ENCODE measurements at regions not wholly inside any gene's neighbourhood (a gene's known extent, or its start where the extent isn't known, plus 50 kb on each side); places are given as distances from the start of the nearest gene placed in this dataset.

DNA sequence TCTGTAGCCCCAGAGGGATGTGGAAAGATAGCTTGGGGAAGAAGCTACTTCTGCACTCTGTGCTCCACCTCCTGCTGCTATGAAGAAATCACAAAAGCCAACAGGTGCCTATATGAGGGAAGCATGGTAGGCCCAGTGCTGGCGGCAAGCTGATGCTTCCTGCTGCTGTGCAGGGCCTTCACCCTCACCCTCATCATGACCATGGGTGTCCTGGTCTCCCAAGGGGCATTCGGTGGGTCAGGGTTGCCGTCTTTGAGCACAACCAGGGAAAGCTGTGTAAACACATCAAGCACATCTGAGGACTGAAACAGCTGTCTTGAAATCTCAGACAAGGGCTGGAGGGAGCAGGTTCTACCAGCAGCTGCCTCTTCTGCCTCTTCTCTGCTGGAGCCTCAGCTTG, 184.0 kb downstream of the FNDC1 start:
- no peak for DNase-seq
- peaks cover 0 to 13% (median 0%) of the 10 kb centered on the region in 3 donors for H3K4me1 ChIP-seq
- no peaks in the 10 kb centered on the region for H3K36me3 ChIP-seq
- H3K27me3 ChIP-seq, result peaks cover 0 to 13% (median 0%) of the 10 kb centered on the region in 4 donors
- intact Hi-C loops (cut with DNase I), result no loop called here
- TF ChIP-seq POLR2A (IDR thresholded peaks at IDR 0.05), result no peak
- TF ChIP-seq, protein P1, sequence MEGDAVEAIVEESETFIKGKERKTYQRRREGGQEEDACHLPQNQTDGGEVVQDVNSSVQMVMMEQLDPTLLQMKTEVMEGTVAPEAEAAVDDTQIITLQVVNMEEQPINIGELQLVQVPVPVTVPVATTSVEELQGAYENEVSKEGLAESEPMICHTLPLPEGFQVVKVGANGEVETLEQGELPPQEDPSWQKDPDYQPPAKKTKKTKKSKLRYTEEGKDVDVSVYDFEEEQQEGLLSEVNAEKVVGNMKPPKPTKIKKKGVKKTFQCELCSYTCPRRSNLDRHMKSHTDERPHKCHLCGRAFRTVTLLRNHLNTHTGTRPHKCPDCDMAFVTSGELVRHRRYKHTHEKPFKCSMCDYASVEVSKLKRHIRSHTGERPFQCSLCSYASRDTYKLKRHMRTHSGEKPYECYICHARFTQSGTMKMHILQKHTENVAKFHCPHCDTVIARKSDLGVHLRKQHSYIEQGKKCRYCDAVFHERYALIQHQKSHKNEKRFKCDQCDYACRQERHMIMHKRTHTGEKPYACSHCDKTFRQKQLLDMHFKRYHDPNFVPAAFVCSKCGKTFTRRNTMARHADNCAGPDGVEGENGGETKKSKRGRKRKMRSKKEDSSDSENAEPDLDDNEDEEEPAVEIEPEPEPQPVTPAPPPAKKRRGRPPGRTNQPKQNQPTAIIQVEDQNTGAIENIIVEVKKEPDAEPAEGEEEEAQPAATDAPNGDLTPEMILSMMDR (IDR thresholded peaks at IDR 0.05), result no peak
- H3K4me3 ChIP-seq, result no peak overlapping the region
- 92% methylated on average over 2 of the region's 3 CpGs; no CpG with 5 or more reads in 1 of the 2 donors for WGBS, 2 donors
- H3K9me3 ChIP-seq, result no peaks in the 10 kb centered on the region
- H3K27ac ChIP-seq, result no peak overlapping the region

DNA sequence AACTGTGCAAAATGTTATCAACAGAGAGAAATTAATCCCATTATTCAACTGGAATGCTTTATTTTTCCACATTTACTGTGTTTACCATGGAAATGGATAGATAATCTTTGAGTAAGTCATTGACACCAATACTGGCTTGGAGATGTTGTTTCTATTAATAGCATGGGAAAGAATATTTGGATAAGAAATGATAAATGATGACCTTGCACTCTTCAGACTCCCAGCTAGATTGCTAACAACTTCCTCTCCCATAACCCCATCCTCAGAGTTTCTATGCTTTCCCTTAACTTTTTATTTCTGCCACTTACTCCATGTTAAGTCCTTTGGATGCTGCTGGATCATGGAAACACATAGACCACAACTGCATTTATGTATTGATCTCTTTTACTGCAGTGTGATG, 182.5 kb downstream of the FNDC1 start:
- TF ChIP-seq, protein P1 (IDR thresholded peaks at IDR 0.05), result no peak
- TF ChIP-seq POLR2A (IDR thresholded peaks at IDR 0.05), result no peak
- DNase-seq, result no peak
- intact Hi-C loops (cut with DNase I), result no loop called here
- Histone ChIP-seq H3K36me3 (no peaks in the 10 kb centered on the region), H3K4me3 (no peak overlapping the region), H3K4me1 (peaks cover 0 to 13% (median 0%) of the 10 kb centered on the region in 3 donors), H3K9me3 (no peaks in the 10 kb centered on the region), H3K27ac (no peak overlapping the region), H3K27me3 (peaks cover 0 to 7% (median 0%) of the 10 kb centered on the region in 4 donors)

DNA sequence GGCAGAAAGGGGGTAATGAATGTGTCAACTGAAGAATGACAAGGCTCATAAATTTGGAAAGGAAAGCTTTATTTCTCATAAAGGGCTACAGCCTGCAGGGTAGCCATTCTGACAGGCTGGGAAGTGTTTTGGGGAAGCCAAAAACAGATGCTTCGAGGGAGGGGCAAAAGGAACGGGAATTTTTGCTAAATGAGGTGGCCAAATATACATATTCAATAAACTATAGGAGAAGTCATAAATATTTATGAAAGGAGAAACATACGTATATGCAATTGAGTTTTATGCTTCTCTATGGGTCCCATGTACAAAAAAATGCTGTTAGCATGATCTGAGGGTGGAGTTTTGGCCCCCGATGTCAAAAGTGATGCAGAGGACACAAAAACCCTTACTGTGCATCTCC, 180.7 kb downstream of the FNDC1 start:
- Histone ChIP-seq H3K36me3 (no peaks in the 10 kb centered on the region), H3K4me1 (peaks cover 0 to 13% (median 0%) of the 10 kb centered on the region in 3 donors), H3K27ac (no peak overlapping the region), H3K4me3 (no peak overlapping the region), H3K27me3 (peaks cover 0 to 2% (median 0%) of the 10 kb centered on the region in 4 donors), H3K9me3 (no peaks in the 10 kb centered on the region)
- intact Hi-C loops (cut with DNase I), result no loop called here
- WGBS, 2 donors, result 29 to 34% methylated on average over 4 of the region's 4 CpGs
- TF ChIP-seq POLR2A (IDR thresholded peaks at IDR 0.05), result no peak
- TF ChIP-seq, protein P1 (IDR thresholded peaks at IDR 0.05), result no peak
- no peak for DNase-seq

DNA sequence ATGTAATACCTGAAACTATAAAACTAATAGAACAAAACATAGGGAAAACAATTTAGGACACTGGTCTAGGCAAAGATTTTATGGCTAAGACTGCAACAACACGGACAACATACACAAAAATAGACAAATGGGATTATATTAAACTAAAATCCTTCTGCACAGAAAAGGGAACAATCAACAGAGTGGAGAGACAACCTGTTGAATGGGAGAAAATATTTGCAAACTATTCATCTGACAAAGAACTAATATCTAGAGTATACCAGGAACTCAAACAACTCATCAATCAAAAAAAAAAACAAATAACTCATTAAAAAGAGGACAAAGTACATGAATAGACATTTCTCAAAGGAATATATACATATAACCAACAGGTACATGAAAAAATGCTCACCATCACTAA, 174.5 kb downstream of the FNDC1 start:
- intact Hi-C loops (cut with DNase I), result no loop called here
- no peak for TF ChIP-seq POLR2A (IDR thresholded peaks at IDR 0.05)
- TF ChIP-seq, protein P1 (IDR thresholded peaks at IDR 0.05), result no peak
- H3K27me3 ChIP-seq, result no peaks in the 10 kb centered on the region
- H3K36me3 ChIP-seq, result no peaks in the 10 kb centered on the region
- 35 to 62% methylated on average over 1 of the region's 1 CpG for WGBS, 2 donors
- H3K4me3 ChIP-seq, result no peak overlapping the region
- no peaks in the 10 kb centered on the region for H3K4me1 ChIP-seq
- no peak overlapping the region for H3K27ac ChIP-seq
- H3K9me3 ChIP-seq, result peaks cover 0 to 7% (median under 1%) of the 10 kb centered on the region in 3 donors
- DNase-seq, result no peak

DNA sequence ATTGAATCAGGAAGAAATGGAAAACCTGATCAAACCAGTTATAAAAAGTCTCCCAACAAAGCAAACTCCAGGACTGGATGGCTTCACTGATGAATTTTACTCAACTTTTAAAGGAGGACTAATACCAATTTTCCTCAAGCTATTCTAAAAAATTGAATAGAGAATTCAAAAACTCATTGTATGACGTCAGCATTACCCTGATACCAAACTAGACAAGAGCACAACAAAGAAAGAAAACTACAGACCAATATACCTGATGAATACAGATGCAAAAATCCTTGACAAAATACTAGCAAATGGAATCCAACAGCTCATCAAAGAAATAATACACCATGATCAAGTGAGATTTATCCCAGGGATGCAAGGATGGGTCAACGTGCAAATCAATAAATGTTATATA, 172.9 kb downstream of the FNDC1 start:
- Histone ChIP-seq H3K4me1 (no peaks in the 10 kb centered on the region), H3K27ac (no peak overlapping the region), H3K4me3 (no peak overlapping the region), H3K36me3 (no peaks in the 10 kb centered on the region), H3K9me3 (peaks cover 0 to 7% (median 4%) of the 10 kb centered on the region in 3 donors), H3K27me3 (no peaks in the 10 kb centered on the region)
- TF ChIP-seq, protein P1 (IDR thresholded peaks at IDR 0.05), result no peak
- no peak for DNase-seq
- 60 to 61% methylated on average over 2 of the region's 2 CpGs for WGBS, 2 donors
- intact Hi-C loops (cut with DNase I), result no loop called here
